SK-N-SH (cell line): ENCODE measurements at regions not wholly inside any gene's neighbourhood (a gene's known extent, or its start where the extent isn't known, plus 50 kb on each side); places are given as distances from the start of the nearest gene placed in this dataset.

Source experiments
- CTCF ChIA-PET: fragments of 300-600, 350-600 bp; formaldehyde crosslinking; extraction: SDS; loops from one replicate; lab custom pipeline; 2021; lab: Yijun Ruan, JAX
- POLR2A ChIA-PET: fragments of 350-600 bp; sonication (Branson Sonifier 250); formaldehyde crosslinking; extraction: SDS; loops from one replicate; lab custom pipeline; 2020; ENCODE audit warnings: antibody characterized with exemption, inconsistent platforms; lab: Yijun Ruan, JAX
- DNase-seq: peaks from one replicate; pipeline ENCODE4 v3.0.0; 2012
- H2AFZ ChIP-seq: fragments of 200-600 bp; sonication (generic); 2 replicates; pipeline ENCODE4 v1.8.1; 2016; ENCODE audit warnings: antibody characterized with exemption, mild to moderate bottlenecking, low read depth
- H3F3A ChIP-seq: fragments of 200-600 bp; sonication (generic); replicated peaks from 2 replicates; pipeline ENCODE3; 2016; ENCODE audit warnings: antibody characterized with exemption, mild to moderate bottlenecking; ENCODE audit not compliant: insufficient read depth
- H3K27ac ChIP-seq, 2 experiments: fragments of 200-500 bp in 1 of 2; fragments of 200-600 bp in 1 of 2; sonication (Bioruptor generic) in 1 of 2; sonication (generic), shearing (Covaris generic) in 1 of 2; 2 replicates each; pipeline versions ENCODE4 v1.5.1 to v1.6.1; 2014 to 2016; ENCODE audit warnings: low read depth in 2 of 2, inconsistent platforms in 1 of 2, low read length in 1 of 2, mild to moderate bottlenecking in 1 of 2, mixed read lengths in 1 of 2
- H3K27me3 ChIP-seq: fragments of 200-600 bp; sonication (generic), shearing (Covaris generic); 2 replicates; pipeline ENCODE4 v1.6.1; 2016; ENCODE audit warnings: mixed run types; ENCODE audit not compliant: insufficient read depth
- H3K36me3 ChIP-seq, 2 experiments: fragments of 200-500 bp in 1 of 2; fragments of 200-600 bp in 1 of 2; sonication (Bioruptor generic) in 1 of 2; sonication (generic) in 1 of 2; replicated peaks in 1 of 2; 2 replicates each; pipeline versions ENCODE3 to v1.5.1; 2014 to 2016; ENCODE audit warnings: low read length in 1 of 2, mild to moderate bottlenecking in 1 of 2; ENCODE audit not compliant: insufficient read depth in 2 of 2, control insufficient read depth in 1 of 2
- H3K4me1 ChIP-seq, 2 experiments: fragments of 200-500 bp in 1 of 2; fragments of 200-600 bp in 1 of 2; sonication (Bioruptor generic) in 1 of 2; sonication (generic), shearing (Covaris generic) in 1 of 2; 2 replicates each; pipeline versions ENCODE4 v1.5.1 to v1.6.1; 2014 to 2016; ENCODE audit warnings: low read depth in 1 of 2, low read length in 1 of 2, mixed run types in 1 of 2; ENCODE audit not compliant: insufficient read depth in 2 of 2, control insufficient read depth in 1 of 2
- H3K4me2 ChIP-seq: fragments of 200-600 bp; sonication (generic), shearing (Covaris generic); 2 replicates; pipeline ENCODE4 v1.6.1; 2017; ENCODE audit warnings: mixed run types
- H3K4me3 ChIP-seq, 2 experiments: fragments of 200-500 bp in 1 of 2; fragments of 200-600 bp in 1 of 2; sonication (Bioruptor generic) in 1 of 2; sonication (generic), shearing (Covaris generic) in 1 of 2; 2 replicates each; pipeline versions ENCODE4 v1.5.1 to v1.8.1; 2014 to 2016; ENCODE audit warnings: low read depth in 2 of 2, inconsistent platforms in 1 of 2, low read length in 1 of 2, mild to moderate bottlenecking in 1 of 2, mixed read lengths in 1 of 2, moderate library complexity in 1 of 2
- H3K79me2 ChIP-seq: fragments of 200-600 bp; sonication (generic); 2 replicates; pipeline ENCODE4 v1.8.1; 2017; ENCODE audit warnings: mild to moderate bottlenecking; ENCODE audit not compliant: insufficient read depth
- H3K9ac ChIP-seq: fragments of 200-600 bp; sonication (generic); 2 replicates; pipeline ENCODE4 v1.6.1; 2017; ENCODE audit warnings: mixed run types
- H3K9me2 ChIP-seq: fragments of 200-600 bp; sonication (generic); 2 replicates; pipeline ENCODE4 v1.6.1; 2017; ENCODE audit warnings: mixed run types
- H3K9me3 ChIP-seq: fragments of 200-600 bp; sonication (generic); 2 replicates; pipeline ENCODE4 v1.6.1; 2017; ENCODE audit warnings: mixed run types, mild to moderate bottlenecking, moderate library complexity
- H4K20me1 ChIP-seq: fragments of 200-600 bp; sonication (generic); 2 replicates; pipeline ENCODE4 v1.6.1; 2017; ENCODE audit warnings: mild to moderate bottlenecking, mixed run types; ENCODE audit not compliant: insufficient read depth
- ELF1 ChIP-seq: IDR thresholded peaks from 2 replicates; pipeline ENCODE4 v1.4.0; 2012
- EP300 ChIP-seq, 2 experiments: IDR thresholded peaks; 2 replicates each; pipeline versions ENCODE4 v1.4.0 to v1.6.1; 2012; ENCODE audit warnings: borderline replicate concordance in 1 of 2, low read depth in 1 of 2, low read length in 1 of 2
- FOXJ3 ChIP-seq: sonication (generic); formaldehyde crosslinking; IDR thresholded peaks from 2 replicates; pipeline ENCODE4 v1.5.1; 2020; ENCODE audit warnings: mild to moderate bottlenecking, missing genetic modification reagents
- FOXM1 ChIP-seq: IDR thresholded peaks from 2 replicates; pipeline ENCODE4 v1.4.0; 2012; ENCODE audit warnings: low read depth, mild to moderate bottlenecking
- GATA2 ChIP-seq: sonication (generic); formaldehyde crosslinking; IDR thresholded peaks from 2 replicates; pipeline ENCODE4 v1.5.0; 2020; ENCODE audit warnings: mild to moderate bottlenecking, missing genetic modification reagents
- JUND ChIP-seq: IDR thresholded peaks from 2 replicates; pipeline ENCODE4 v1.4.0; 2012
- POLR2AphosphoS5 ChIP-seq: IDR thresholded peaks from 2 replicates; pipeline ENCODE4 v1.6.1; 2012; ENCODE audit warnings: low read depth, low read length
- RAD21 ChIP-seq: IDR thresholded peaks from 2 replicates; pipeline ENCODE4 v1.6.1; 2012; ENCODE audit warnings: mild to moderate bottlenecking, low read length
- RFX5 ChIP-seq: IDR thresholded peaks from 2 replicates; pipeline ENCODE4 v1.6.1; 2012; ENCODE audit warnings: mild to moderate bottlenecking, improper control_type of control experiment, low read length
- RXRA ChIP-seq: IDR thresholded peaks from 2 replicates; pipeline ENCODE4 v1.4.0; 2012; ENCODE audit warnings: low read depth, mild to moderate bottlenecking, borderline replicate concordance
- TAF1 ChIP-seq: IDR thresholded peaks from 2 replicates; pipeline ENCODE4 v1.6.1; 2012; ENCODE audit warnings: low read depth, mild to moderate bottlenecking, low read length, moderate library complexity, borderline replicate concordance
- TCF12 ChIP-seq: IDR thresholded peaks from 2 replicates; pipeline ENCODE4 v1.4.0; 2012
- TEAD4 ChIP-seq: IDR thresholded peaks from 2 replicates; pipeline ENCODE4 v1.4.0; 2012; ENCODE audit warnings: mild to moderate bottlenecking, borderline replicate concordance; ENCODE audit not compliant: insufficient read depth
- YY1 ChIP-seq: IDR thresholded peaks from 2 replicates; pipeline ENCODE4 v1.4.0; 2012; ENCODE audit warnings: low read depth, mild to moderate bottlenecking
- WGBS: methylation state at CpG from one replicate; pipeline ENCODE4 v1.1.6; 2017; ENCODE audit warnings: low lambda C conversion rate; 5-methylcytosine and 5-hydroxymethylcytosine counted together
- TF ChIP-seq, protein P1 (sequence below): fragments of 150-350 bp; IDR thresholded peaks from 2 replicates; pipeline ENCODE4 v1.6.1; 2016; ENCODE audit warnings: mild to moderate bottlenecking, low read depth, low read length
- TF ChIP-seq, protein P2 (sequence below): fragments of 150-350 bp; IDR thresholded peaks from 2 replicates; pipeline ENCODE4 v1.6.1; 2017; ENCODE audit warnings: antibody characterized with exemption, low read length, low read depth, borderline replicate concordance
- TF ChIP-seq, protein P3 (sequence below): IDR thresholded peaks from 2 replicates; pipeline ENCODE4 v1.6.1; 2012; ENCODE audit warnings: mild to moderate bottlenecking, low read depth, low read length, moderate library complexity
- TF ChIP-seq, protein P4 (sequence below): IDR thresholded peaks from 2 replicates; pipeline ENCODE4; 2012
- TF ChIP-seq, protein P5 (sequence below): fragments of 200-600 bp; sonication (generic); IDR thresholded peaks from 2 replicates; pipeline ENCODE4 v1.6.1; 2017; ENCODE audit warnings: antibody characterized with exemption, mild to moderate bottlenecking, moderate library complexity
- TF ChIP-seq, protein P6 (sequence below): IDR thresholded peaks from 2 replicates; pipeline ENCODE4 v1.4.0; 2012; ENCODE audit warnings: low read depth, borderline replicate concordance

DNA sequence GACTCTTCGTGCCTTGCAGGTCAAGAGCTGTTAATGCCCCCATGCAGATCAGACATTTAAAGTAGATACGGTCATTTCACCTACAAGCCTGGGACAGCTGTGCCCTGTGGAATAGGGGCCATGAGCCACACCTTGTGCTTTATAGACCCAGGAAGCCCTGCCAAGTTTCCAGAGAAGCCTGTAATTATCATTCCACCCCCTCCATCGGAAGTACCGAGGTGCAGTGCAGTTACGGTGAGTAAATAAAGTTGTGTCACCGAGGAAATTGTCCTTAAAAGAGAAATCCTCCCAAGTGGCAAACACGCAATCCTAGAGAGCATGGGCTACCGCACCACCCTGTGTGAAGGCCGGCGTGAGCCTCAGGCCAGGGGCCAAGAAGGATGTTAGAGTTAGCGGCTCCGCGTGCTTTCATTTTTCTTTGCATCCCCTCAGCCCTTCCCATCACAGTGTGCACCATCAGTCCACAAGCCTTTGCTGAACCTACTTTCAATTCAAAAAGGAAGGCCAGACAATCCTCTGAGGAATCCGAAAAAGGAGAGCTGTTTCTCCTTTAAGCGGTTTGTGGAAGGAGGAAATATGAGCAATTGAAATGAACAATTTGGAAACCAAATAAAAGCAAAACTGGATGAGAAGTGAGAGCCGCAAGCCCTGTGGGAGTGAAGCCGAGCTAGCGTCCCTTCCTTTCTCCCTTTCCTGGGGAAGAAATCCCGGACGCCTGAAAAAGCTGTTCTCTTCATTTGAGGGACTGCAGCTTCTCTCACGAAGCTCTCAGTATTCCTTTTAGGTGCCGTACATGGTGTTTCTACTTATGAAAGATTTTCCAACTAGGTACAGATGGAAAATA lies 183.3 kb upstream of the PDE10A start (continued):
- TF ChIP-seq FOXJ3 (CRISPR knock-in tag), result no peak
- no peak for TF ChIP-seq TAF1
- TF ChIP-seq, protein P1, sequence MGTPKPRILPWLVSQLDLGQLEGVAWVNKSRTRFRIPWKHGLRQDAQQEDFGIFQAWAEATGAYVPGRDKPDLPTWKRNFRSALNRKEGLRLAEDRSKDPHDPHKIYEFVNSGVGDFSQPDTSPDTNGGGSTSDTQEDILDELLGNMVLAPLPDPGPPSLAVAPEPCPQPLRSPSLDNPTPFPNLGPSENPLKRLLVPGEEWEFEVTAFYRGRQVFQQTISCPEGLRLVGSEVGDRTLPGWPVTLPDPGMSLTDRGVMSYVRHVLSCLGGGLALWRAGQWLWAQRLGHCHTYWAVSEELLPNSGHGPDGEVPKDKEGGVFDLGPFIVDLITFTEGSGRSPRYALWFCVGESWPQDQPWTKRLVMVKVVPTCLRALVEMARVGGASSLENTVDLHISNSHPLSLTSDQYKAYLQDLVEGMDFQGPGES, result no peak
- no peak for TF ChIP-seq GATA2 (CRISPR knock-in tag)

DNA sequence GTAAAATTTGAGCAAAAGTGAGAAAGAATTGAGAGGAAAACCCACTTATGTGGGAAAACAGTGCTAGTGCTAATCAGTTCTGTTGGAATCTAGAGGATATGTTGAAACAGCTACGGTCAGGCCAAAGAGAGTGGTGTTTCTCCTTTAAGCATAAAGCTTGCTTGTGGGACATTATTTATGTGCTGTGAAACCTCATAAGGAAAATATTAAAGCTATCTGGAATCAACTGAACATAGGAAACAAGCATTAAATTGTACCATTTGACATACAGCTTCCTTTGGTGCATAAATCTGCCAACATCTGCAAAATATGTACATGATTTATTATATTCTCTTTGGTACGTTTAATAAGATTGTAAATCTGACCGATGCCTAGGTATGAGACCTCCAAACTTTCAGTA lies 182.5 kb upstream of the PDE10A start:
- CTCF ChIA-PET, result interaction anchor here (0.8 to 4.4 kb wide), 3 partner anchors 86 to 406 kb away, joined by 3 to 41 read pairs (median 3); no protein-coding TSS in a partner anchor

More for the DNA sequence above, 182.5 kb upstream of the PDE10A start:
- Histone ChIP-seq H3K36me3 (no peaks in the 10 kb centered on the region), H3F3A (no peaks in the 10 kb centered on the region), H2AFZ (no peak overlapping the region), H3K4me3 (no peak overlapping the region), H4K20me1 (no peaks in the 10 kb centered on the region), H3K9me3 (no peaks in the 10 kb centered on the region; the same call in 1 of the 2 replicates), H3K9me2 (no peaks in the 10 kb centered on the region), H3K4me2 (no peak overlapping the region), H3K4me1 (no peaks in the 10 kb centered on the region; a peak in 1 of 4 replicates), H3K27me3 (no peaks in the 10 kb centered on the region), H3K27ac (no peak overlapping the region), H3K9ac (no peak overlapping the region), H3K79me2 (no peaks in the 10 kb centered on the region)
- no peak for DNase-seq
- TF ChIP-seq, protein P2, sequence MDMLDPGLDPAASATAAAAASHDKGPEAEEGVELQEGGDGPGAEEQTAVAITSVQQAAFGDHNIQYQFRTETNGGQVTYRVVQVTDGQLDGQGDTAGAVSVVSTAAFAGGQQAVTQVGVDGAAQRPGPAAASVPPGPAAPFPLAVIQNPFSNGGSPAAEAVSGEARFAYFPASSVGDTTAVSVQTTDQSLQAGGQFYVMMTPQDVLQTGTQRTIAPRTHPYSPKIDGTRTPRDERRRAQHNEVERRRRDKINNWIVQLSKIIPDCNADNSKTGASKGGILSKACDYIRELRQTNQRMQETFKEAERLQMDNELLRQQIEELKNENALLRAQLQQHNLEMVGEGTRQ, result no peak
- TF ChIP-seq RXRA, result no peak
- no peak for TF ChIP-seq RAD21
- TF ChIP-seq POLR2AphosphoS5, result no peak
- TF ChIP-seq ELF1, result no peak
- no peak for TF ChIP-seq FOXM1
- TF ChIP-seq RFX5, result no peak
- TF ChIP-seq, protein P3, sequence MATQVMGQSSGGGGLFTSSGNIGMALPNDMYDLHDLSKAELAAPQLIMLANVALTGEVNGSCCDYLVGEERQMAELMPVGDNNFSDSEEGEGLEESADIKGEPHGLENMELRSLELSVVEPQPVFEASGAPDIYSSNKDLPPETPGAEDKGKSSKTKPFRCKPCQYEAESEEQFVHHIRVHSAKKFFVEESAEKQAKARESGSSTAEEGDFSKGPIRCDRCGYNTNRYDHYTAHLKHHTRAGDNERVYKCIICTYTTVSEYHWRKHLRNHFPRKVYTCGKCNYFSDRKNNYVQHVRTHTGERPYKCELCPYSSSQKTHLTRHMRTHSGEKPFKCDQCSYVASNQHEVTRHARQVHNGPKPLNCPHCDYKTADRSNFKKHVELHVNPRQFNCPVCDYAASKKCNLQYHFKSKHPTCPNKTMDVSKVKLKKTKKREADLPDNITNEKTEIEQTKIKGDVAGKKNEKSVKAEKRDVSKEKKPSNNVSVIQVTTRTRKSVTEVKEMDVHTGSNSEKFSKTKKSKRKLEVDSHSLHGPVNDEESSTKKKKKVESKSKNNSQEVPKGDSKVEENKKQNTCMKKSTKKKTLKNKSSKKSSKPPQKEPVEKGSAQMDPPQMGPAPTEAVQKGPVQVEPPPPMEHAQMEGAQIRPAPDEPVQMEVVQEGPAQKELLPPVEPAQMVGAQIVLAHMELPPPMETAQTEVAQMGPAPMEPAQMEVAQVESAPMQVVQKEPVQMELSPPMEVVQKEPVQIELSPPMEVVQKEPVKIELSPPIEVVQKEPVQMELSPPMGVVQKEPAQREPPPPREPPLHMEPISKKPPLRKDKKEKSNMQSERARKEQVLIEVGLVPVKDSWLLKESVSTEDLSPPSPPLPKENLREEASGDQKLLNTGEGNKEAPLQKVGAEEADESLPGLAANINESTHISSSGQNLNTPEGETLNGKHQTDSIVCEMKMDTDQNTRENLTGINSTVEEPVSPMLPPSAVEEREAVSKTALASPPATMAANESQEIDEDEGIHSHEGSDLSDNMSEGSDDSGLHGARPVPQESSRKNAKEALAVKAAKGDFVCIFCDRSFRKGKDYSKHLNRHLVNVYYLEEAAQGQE, result no peak
- TF ChIP-seq, protein P4, sequence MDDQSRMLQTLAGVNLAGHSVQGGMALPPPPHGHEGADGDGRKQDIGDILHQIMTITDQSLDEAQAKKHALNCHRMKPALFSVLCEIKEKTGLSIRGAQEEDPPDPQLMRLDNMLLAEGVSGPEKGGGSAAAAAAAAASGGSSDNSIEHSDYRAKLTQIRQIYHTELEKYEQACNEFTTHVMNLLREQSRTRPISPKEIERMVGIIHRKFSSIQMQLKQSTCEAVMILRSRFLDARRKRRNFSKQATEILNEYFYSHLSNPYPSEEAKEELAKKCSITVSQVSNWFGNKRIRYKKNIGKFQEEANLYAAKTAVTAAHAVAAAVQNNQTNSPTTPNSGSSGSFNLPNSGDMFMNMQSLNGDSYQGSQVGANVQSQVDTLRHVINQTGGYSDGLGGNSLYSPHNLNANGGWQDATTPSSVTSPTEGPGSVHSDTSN, result no peak
- no peak for TF ChIP-seq TEAD4
- TF ChIP-seq JUND, result no peak
- TF ChIP-seq, protein P5, sequence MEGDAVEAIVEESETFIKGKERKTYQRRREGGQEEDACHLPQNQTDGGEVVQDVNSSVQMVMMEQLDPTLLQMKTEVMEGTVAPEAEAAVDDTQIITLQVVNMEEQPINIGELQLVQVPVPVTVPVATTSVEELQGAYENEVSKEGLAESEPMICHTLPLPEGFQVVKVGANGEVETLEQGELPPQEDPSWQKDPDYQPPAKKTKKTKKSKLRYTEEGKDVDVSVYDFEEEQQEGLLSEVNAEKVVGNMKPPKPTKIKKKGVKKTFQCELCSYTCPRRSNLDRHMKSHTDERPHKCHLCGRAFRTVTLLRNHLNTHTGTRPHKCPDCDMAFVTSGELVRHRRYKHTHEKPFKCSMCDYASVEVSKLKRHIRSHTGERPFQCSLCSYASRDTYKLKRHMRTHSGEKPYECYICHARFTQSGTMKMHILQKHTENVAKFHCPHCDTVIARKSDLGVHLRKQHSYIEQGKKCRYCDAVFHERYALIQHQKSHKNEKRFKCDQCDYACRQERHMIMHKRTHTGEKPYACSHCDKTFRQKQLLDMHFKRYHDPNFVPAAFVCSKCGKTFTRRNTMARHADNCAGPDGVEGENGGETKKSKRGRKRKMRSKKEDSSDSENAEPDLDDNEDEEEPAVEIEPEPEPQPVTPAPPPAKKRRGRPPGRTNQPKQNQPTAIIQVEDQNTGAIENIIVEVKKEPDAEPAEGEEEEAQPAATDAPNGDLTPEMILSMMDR, result no peak
- no peak for TF ChIP-seq EP300 (IDR thresholded peaks at IDR 0.05; ENCODE audit: borderline replicate concordance in 1 of 2, low read depth in 1 of 2, low read length in 1 of 2)
- TF ChIP-seq TCF12, result no peak
- TF ChIP-seq YY1, result no peak
- TF ChIP-seq, protein P6, sequence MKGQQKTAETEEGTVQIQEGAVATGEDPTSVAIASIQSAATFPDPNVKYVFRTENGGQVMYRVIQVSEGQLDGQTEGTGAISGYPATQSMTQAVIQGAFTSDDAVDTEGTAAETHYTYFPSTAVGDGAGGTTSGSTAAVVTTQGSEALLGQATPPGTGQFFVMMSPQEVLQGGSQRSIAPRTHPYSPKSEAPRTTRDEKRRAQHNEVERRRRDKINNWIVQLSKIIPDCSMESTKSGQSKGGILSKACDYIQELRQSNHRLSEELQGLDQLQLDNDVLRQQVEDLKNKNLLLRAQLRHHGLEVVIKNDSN, result no peak
- WGBS, result 33% methylated on average over 3 of the region's 3 CpGs
- POLR2A ChIA-PET, result interaction anchor here (0.8 kb wide), 1 partner anchor 27 kb away, joined by 3 read pairs; no protein-coding TSS in a partner anchor
